GM21360 (cell line): ENCODE measurements at regions not wholly inside any gene's neighbourhood (a gene's known extent, or its start where the extent isn't known, plus 50 kb on each side); places are given as distances from the start of the nearest gene placed in this dataset.

Experiments used
- ATAC-seq: cut with Tn5 transposase; IDR thresholded peaks from one replicate; pipeline ENCODE4 v1.9.1; 2021; ENCODE audit warnings: mild to moderate bottlenecking, moderate library complexity; ENCODE audit not compliant: unreplicated experiment

GRCh38 chr4:151911970-151912369 is 151.2 kb upstream of the GATB start:
- ATAC-seq = no peak

GRCh38 chr4:151908734-151909497 is 148.1 kb upstream of the GATB start:
- ATAC-seq = no peak

- ATAC-seq = no peak
Observed at GRCh38 chr4:151908201-151908600, 147.4 kb upstream of the GATB start.

GRCh38 chr4:151906438-151906837 is 145.6 kb upstream of the GATB start:
- no peak for ATAC-seq

GRCh38 chr4:151905197-151905596 is 144.4 kb upstream of the GATB start:
- peak; percentile 97 for ATAC-seq

- ATAC-seq = no peak
Observed at GRCh38 chr4:151901631-151902030, 140.8 kb upstream of the GATB start.

GRCh38 chr4:151896880-151897279 is 136.1 kb upstream of the GATB start:
- ATAC-seq = no peak

- no peak for ATAC-seq
Observed at GRCh38 chr4:151895671-151896070, 134.9 kb upstream of the GATB start.

GRCh38 chr4:151894246-151894645 is 133.4 kb upstream of the GATB start:
- ATAC-seq = no peak

- ATAC-seq = peak; percentile 35
Observed at GRCh38 chr4:151888367-151888866, 127.6 kb upstream of the GATB start.

- peak; percentile 34 for ATAC-seq
Observed at GRCh38 chr4:151887816-151888180, 127.0 kb upstream of the GATB start.

GRCh38 chr4:151887031-151887815 is 126.4 kb upstream of the GATB start:
- peak; percentile 78 for ATAC-seq

GRCh38 chr4:151885123-151885522 is 124.3 kb upstream of the GATB start:
- no peak for ATAC-seq

- no peak for ATAC-seq
Observed at GRCh38 chr4:151883747-151884146, 122.9 kb upstream of the GATB start.

GRCh38 chr4:151882072-151882803 is 121.4 kb upstream of the GATB start:
- ATAC-seq = peak; percentile 72

GRCh38 chr4:151879705-151880445 is 119.1 kb upstream of the GATB start:
- no peak for ATAC-seq

GRCh38 chr4:151876381-151876988 is 115.7 kb upstream of the GATB start:
- no peak for ATAC-seq

- no peak for ATAC-seq
Observed at GRCh38 chr4:151874328-151874727, 113.5 kb upstream of the GATB start.

GRCh38 chr4:151866592-151866918 is 105.7 kb upstream of the GATB start:
- ATAC-seq = no peak
